GM13976 (cell line): ENCODE measurements at regions not wholly inside any gene's neighbourhood (a gene's known extent, or its start where the extent isn't known, plus 50 kb on each side); places are given as distances from the start of the nearest gene placed in this dataset.

Experiments
- DNase-seq: peaks from one replicate; pipeline ENCODE4 v3.0.0; 2012; ENCODE audit warnings: low spot score
- in situ Hi-C: fragments of 300-500 bp; cut with MboI; formaldehyde crosslinking; loops from one replicate; pipeline ENCODE4 v1.12.0; 2022; ENCODE audit warnings: low sequenced_read_pairs, mixed read lengths, inconsistent platforms; ENCODE audit not compliant: unreplicated experiment
- TF ChIP-seq, protein P1 (sequence below): IDR thresholded peaks from 2 replicates; pipeline ENCODE4 v1.5.1; 2012; ENCODE audit warnings: borderline replicate concordance, mild to moderate bottlenecking; ENCODE audit not compliant: insufficient read depth; ENCODE audit errors: extremely low read depth, missing control alignments, control extremely low read depth

DNA sequence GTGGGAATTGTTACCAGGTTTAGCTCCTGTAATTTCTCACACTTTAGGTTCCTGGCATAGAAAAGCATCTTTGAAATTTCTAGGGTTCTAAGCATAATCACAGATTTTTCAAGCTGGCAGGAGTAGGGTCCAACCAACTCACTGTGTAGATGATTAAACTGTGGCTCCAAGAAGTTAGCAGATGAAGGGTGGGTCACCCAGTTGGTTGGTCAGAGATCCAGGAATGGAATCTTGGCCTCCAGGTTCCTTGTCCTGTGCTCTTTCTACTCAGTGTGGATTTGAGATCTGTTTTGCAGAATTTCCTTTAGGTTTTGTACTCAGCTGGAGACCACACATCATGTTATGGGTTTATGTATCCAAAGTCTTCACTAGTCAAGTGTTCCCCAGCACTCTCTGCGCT, 90.3 kb upstream of the MAML3 start:
- no peak for DNase-seq
- TF ChIP-seq, protein P1, sequence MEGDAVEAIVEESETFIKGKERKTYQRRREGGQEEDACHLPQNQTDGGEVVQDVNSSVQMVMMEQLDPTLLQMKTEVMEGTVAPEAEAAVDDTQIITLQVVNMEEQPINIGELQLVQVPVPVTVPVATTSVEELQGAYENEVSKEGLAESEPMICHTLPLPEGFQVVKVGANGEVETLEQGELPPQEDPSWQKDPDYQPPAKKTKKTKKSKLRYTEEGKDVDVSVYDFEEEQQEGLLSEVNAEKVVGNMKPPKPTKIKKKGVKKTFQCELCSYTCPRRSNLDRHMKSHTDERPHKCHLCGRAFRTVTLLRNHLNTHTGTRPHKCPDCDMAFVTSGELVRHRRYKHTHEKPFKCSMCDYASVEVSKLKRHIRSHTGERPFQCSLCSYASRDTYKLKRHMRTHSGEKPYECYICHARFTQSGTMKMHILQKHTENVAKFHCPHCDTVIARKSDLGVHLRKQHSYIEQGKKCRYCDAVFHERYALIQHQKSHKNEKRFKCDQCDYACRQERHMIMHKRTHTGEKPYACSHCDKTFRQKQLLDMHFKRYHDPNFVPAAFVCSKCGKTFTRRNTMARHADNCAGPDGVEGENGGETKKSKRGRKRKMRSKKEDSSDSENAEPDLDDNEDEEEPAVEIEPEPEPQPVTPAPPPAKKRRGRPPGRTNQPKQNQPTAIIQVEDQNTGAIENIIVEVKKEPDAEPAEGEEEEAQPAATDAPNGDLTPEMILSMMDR = no peak
- in situ Hi-C loops = no loop called here

DNA sequence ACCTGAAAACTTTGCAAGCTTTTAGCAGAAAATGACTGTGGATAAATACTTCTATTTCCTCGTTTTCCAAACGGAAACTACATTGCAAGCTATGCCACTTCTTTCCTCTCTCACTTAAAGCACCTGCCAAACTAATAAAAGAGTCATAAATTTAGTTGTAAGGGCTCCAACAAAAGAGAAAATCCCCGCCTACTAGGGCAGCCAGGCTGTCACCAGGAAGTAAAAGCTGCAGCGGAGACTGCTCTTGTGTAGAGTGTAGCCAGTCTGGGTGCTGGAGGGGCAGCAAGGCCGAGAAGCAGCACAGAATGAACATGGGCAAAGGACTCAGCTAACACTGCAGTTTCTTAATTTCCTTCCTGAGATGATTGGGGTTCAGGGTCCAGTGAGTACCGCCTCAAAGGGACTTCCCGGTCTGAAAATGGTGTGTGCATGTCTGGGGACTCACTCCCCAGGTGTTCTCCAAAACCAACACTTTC, 89.3 kb upstream of the MAML3 start:
- in situ Hi-C loops = no loop called here
- TF ChIP-seq, protein P1 = no peak
- peak; percentile 42 for DNase-seq

GRCh38 chr4:140242357-140243277, 88.6 kb upstream of the MAML3 start:
- no peak for DNase-seq
- in situ Hi-C loops = no loop called here
- TF ChIP-seq, protein P1 = no peak

DNA sequence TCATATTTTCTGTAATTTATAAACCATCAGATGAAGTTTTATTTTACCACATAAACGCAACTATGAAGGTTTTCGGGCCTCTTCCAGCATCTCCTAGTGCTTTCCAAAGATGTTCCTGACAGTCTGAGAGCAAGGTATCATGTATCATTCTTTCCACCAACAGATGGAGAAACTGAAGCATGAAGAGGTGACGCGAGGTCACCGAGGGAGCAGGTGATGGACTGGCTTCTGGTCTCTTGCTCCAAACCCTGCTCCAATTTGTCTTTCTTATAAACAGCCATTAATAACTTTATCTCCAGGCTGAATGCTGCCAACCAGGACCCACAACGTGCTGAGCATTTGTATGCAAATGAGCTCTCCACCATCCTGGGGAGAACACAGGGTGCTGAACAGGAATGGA, 86.3 kb upstream of the MAML3 start:
- in situ Hi-C loops = no loop called here
- TF ChIP-seq, protein P1 = no peak
- DNase-seq = no peak

DNA sequence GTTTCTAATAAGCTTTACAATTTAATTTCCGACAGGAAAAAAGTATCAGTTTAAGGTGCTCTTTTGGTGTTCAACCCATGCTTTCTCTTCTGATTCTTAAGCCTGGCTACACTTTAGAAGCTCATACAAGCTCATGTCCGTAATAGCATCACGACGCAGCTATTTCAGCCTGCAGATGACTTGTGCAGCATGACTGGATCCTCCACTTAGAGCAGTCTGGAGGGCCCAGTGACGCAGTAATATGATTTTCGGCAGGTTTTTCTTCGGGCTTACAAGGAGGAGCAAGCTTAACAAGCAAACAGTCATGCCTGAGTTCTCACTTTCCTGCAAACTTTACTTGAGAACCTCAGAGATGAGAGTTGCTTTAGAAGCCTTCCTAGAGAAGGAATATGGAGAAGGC, 85.3 kb upstream of the MAML3 start:
- in situ Hi-C loops = no loop called here
- DNase-seq = no peak
- TF ChIP-seq, protein P1 = no peak

DNA sequence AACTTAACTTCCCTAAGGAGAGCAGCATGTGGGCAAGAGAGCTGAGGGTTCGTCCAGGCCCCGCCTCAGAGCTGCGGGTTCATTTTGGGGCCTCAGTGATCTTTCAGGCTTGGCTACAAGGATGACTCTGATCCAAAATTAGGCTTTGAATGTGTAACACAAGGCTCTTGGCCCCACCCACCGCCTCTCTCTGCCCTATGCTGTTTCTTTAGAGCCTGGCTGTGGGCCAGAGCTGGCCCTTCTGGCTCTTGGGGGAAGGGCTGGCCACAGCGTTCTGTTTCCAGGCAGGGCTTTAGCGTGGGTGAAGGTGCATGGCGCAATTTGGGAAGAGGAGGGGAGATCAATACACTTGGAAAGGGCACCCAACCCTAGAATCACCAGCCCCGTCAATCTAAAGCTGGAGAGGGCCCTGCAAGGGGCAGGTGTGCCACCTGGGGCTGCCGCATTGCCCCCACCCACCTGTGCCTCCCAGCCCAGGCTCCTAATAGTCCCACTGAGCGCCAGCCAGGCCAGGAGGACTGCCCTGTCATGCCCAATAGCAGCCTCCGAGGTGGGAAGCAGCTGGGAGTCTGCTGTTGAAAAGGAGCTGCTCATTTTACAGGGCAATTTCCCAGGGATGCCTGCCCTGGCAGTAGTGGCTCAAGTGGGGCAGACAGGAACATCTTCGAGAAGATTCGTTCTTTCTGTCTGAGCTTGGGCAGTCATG, 84.5 kb upstream of the MAML3 start:
- TF ChIP-seq, protein P1 = no peak
- in situ Hi-C loops = no loop called here
- DNase-seq = no peak
